ENCODE measurements at regions not wholly inside any gene's neighbourhood (a gene's known extent, or its start where the extent isn't known, plus 50 kb on each side); places are given as distances from the start of the nearest gene placed in this dataset.

- Histone ChIP-seq H3K9me3 (no peaks in the 10 kb centered on the region), H3K4me3 (replicated peaks in 1 of 3) (no peak overlapping the region), H3K4me1 (no peaks in the 10 kb centered on the region), H3K36me3 (no peaks in the 10 kb centered on the region), H3K27ac (no peak overlapping the region), H3K27me3 (no peaks in the 10 kb centered on the region)
- intact Hi-C loops (cut with DNase I) = no loop called here
- no peak for DNase-seq
- WGBS, 2 donors = 85 to 89% methylated on average over 2 of the region's 2 CpGs
- no peak for TF ChIP-seq CTCF (IDR thresholded peaks at IDR 0.05)
- no peak for TF ChIP-seq POLR2A (IDR thresholded peaks at IDR 0.05)
Observed at GRCh38 chr10:45505311-45505710, 131.3 kb downstream of the ALOX5 start.

GRCh38 chr10:45502458-45502857, 128.4 kb downstream of the ALOX5 start:
- no peak for DNase-seq
- Histone ChIP-seq H3K4me1 (no peaks in the 10 kb centered on the region), H3K36me3 (no peaks in the 10 kb centered on the region), H3K4me3 (replicated peaks in 1 of 3) (no peak overlapping the region), H3K9me3 (no peaks in the 10 kb centered on the region), H3K27me3 (no peaks in the 10 kb centered on the region), H3K27ac (no peak overlapping the region)
- intact Hi-C loops (cut with DNase I) = no loop called here
- TF ChIP-seq CTCF (IDR thresholded peaks at IDR 0.05) (no peak), POLR2A (IDR thresholded peaks at IDR 0.05) (no peak)

GRCh38 chr10:45501791-45502190, 127.8 kb downstream of the ALOX5 start:
- no peak overlapping the region for H3K4me3 ChIP-seq (replicated peaks in 1 of 3)

DNA sequence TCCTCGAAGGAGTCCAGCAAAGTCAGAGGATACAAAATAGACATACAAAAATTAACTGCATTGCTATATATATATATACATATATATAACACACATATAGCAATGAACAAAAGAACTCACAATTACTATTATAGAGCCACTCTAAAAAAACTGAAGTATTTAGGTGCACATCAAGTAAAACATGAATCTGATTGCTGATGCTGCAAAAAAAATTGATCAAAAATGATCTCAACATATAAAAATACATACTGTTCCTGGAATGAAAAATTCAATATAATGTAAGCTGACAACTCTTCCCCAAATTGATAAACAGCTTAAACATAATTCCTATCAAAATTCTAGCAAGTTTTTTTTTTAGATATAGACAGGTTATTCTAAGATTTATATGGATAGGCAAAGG, 126.8 kb downstream of the ALOX5 start:
- no peaks in the 10 kb centered on the region for H3K4me1 ChIP-seq
- no peaks in the 10 kb centered on the region for H3K9me3 ChIP-seq
- no peak for DNase-seq
- H3K27ac ChIP-seq = no peak overlapping the region
- no peaks in the 10 kb centered on the region for H3K36me3 ChIP-seq
- intact Hi-C loops (cut with DNase I) = no loop called here
- H3K4me3 ChIP-seq (replicated peaks in 1 of 3) = no peak overlapping the region
- no peaks in the 10 kb centered on the region for H3K27me3 ChIP-seq
- WGBS, 2 donors = 88 to 93% methylated on average over 1 of the region's 1 CpG
- TF ChIP-seq POLR2A (IDR thresholded peaks at IDR 0.05) (no peak), CTCF (IDR thresholded peaks at IDR 0.05) (no peak)

More at GRCh38 chr10:45501791-45502190, 127.8 kb downstream of the ALOX5 start:
- no peak for DNase-seq
- Histone ChIP-seq H3K9me3 (no peaks in the 10 kb centered on the region), H3K36me3 (no peaks in the 10 kb centered on the region), H3K27me3 (no peaks in the 10 kb centered on the region), H3K4me1 (no peaks in the 10 kb centered on the region), H3K27ac (no peak overlapping the region)
- intact Hi-C loops (cut with DNase I) = no loop called here
- TF ChIP-seq CTCF (IDR thresholded peaks at IDR 0.05) = no peak
- TF ChIP-seq POLR2A (IDR thresholded peaks at IDR 0.05) = no peak

GRCh38 chr10:45500304-45500703, 126.3 kb downstream of the ALOX5 start:
- Histone ChIP-seq H3K4me1 (no peaks in the 10 kb centered on the region), H3K27me3 (no peaks in the 10 kb centered on the region), H3K9me3 (no peaks in the 10 kb centered on the region), H3K27ac (no peak overlapping the region), H3K36me3 (no peaks in the 10 kb centered on the region), H3K4me3 (replicated peaks in 1 of 3) (no peak overlapping the region)
- no peak for DNase-seq
- 100% methylated on average over 1 of the region's 1 CpG for WGBS, 2 donors
- TF ChIP-seq POLR2A (IDR thresholded peaks at IDR 0.05) = no peak
- TF ChIP-seq CTCF (IDR thresholded peaks at IDR 0.05) = no peak
- intact Hi-C loops (cut with DNase I) = no loop called here

Measured in thyroid gland (tissue), 4 donors.